ENCODE measurements at regions not wholly inside any gene's neighbourhood (a gene's known extent, or its start where the extent isn't known, plus 50 kb on each side); places are given as distances from the start of the nearest gene placed in this dataset.

DNA sequence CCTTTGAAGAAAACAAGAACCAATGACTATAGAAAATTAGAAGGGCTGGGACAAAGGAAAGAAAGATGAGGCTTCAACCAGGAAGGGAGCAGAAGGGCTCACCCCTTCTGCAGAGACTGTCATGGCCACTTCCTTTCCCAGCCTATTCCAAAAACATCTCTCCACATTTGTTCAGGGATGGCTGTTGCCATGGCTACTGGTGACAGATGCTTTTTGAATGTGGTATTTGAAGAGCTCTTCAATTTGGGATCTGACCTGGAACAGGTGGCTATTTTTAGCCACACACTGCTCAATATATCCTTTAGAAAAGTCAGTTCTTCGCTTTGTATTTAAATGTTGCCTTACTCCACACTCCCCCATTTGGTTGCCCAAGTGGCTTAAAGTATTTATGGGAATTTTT, 64.1 kb upstream of the LCLAT1 start:
- TF ChIP-seq, protein P1, sequence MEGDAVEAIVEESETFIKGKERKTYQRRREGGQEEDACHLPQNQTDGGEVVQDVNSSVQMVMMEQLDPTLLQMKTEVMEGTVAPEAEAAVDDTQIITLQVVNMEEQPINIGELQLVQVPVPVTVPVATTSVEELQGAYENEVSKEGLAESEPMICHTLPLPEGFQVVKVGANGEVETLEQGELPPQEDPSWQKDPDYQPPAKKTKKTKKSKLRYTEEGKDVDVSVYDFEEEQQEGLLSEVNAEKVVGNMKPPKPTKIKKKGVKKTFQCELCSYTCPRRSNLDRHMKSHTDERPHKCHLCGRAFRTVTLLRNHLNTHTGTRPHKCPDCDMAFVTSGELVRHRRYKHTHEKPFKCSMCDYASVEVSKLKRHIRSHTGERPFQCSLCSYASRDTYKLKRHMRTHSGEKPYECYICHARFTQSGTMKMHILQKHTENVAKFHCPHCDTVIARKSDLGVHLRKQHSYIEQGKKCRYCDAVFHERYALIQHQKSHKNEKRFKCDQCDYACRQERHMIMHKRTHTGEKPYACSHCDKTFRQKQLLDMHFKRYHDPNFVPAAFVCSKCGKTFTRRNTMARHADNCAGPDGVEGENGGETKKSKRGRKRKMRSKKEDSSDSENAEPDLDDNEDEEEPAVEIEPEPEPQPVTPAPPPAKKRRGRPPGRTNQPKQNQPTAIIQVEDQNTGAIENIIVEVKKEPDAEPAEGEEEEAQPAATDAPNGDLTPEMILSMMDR (IDR thresholded peaks at IDR 0.05; ENCODE audit: low read depth, low read length), result no peak
- TF ChIP-seq EZH2phosphoT487 (IDR thresholded peaks at IDR 0.05; ENCODE audit: low read depth), result no peak
